ENCODE measurements at regions not wholly inside any gene's neighbourhood (a gene's known extent, or its start where the extent isn't known, plus 50 kb on each side); places are given as distances from the start of the nearest gene placed in this dataset.

DNA sequence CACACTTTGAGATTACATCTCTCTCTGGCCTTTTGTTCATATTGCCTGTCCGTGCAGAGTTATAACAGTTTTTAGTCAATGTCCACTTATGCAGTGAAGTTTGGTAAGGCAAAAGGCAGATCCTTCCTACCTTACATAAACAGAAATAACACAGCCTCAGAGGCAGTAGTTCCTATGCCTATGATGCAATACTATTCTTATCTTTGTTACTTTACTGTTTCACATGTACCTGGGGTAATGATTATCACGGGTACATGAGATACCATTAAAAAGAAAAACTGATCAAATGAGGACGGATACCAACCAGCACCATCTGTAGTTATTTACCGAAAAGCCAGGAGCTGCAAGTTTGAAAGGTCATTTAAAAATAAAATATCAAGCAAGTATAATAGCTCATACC lies 166.8 kb downstream of the BTC start:
- TF ChIP-seq, protein P1, sequence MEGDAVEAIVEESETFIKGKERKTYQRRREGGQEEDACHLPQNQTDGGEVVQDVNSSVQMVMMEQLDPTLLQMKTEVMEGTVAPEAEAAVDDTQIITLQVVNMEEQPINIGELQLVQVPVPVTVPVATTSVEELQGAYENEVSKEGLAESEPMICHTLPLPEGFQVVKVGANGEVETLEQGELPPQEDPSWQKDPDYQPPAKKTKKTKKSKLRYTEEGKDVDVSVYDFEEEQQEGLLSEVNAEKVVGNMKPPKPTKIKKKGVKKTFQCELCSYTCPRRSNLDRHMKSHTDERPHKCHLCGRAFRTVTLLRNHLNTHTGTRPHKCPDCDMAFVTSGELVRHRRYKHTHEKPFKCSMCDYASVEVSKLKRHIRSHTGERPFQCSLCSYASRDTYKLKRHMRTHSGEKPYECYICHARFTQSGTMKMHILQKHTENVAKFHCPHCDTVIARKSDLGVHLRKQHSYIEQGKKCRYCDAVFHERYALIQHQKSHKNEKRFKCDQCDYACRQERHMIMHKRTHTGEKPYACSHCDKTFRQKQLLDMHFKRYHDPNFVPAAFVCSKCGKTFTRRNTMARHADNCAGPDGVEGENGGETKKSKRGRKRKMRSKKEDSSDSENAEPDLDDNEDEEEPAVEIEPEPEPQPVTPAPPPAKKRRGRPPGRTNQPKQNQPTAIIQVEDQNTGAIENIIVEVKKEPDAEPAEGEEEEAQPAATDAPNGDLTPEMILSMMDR (IDR thresholded peaks at IDR 0.05), result no peak
- TF ChIP-seq POLR2AphosphoS5 (IDR thresholded peaks at IDR 0.05) (no peak), POLR2A (IDR thresholded peaks at IDR 0.05) (no peak)
- H3K4me3 ChIP-seq, result no peak overlapping the region
- H3K27me3 ChIP-seq, result no peaks in the 10 kb centered on the region
- DNase-seq (ENCODE audit: low spot score in 2 of 2), result no peak
- H3K36me3 ChIP-seq, result no peaks in the 10 kb centered on the region
- H3K9me3 ChIP-seq, result no peaks in the 10 kb centered on the region
- intact Hi-C loops (cut with DNase I; ENCODE audit: low total_unique reads), result no loop called here
- H3K27ac ChIP-seq, result no peak overlapping the region
- H3K4me1 ChIP-seq, result no peaks in the 10 kb centered on the region

DNA sequence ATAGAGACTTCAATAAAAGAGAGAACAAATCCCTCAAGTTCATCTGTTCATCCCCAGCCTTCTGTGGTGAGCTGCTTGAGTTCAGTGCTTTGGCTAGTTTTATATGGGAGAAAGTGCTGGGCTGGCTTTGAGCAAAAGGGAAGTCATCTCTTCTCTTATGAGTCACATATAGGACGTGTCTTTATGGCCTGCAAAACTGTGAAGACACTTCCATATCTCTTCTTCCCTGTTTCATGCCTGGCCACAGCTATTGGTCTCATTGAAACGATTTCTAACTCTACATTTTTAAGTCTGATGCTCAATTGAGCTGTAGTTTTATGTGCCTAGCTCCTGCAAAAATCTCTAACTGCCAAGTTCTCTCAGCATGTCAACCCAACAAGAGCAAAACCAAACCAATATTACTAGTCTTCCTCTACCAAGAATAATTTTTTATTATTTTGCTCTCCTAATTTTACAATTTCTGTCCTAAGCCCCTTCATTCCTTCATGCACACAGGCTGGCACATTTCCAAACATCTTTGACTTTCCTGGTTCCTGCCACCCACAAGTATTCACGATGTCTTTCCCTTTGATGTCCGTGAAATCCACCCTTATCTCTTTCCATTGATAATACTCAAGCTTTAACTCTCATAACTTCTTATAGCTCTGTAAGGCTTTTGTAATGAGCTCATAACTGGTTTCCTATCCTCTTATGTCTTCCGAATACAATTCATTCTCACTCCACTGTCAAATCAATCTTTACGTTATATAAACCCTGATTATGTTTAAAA lies 165.3 kb downstream of the BTC start:
- no peak for DNase-seq (ENCODE audit: low spot score in 2 of 2)
- H3K36me3 ChIP-seq, result no peaks in the 10 kb centered on the region
- no peaks in the 10 kb centered on the region for H3K9me3 ChIP-seq
- intact Hi-C loops (cut with DNase I; ENCODE audit: low total_unique reads), result no loop called here
- no peak overlapping the region for H3K4me3 ChIP-seq
- no peaks in the 10 kb centered on the region for H3K4me1 ChIP-seq
- no peak overlapping the region for H3K27ac ChIP-seq
- H3K27me3 ChIP-seq, result no peaks in the 10 kb centered on the region
- TF ChIP-seq POLR2AphosphoS5 (IDR thresholded peaks at IDR 0.05) (no peak), POLR2A (IDR thresholded peaks at IDR 0.05) (no peak)
- TF ChIP-seq, protein P1 (IDR thresholded peaks at IDR 0.05), result no peak

DNA sequence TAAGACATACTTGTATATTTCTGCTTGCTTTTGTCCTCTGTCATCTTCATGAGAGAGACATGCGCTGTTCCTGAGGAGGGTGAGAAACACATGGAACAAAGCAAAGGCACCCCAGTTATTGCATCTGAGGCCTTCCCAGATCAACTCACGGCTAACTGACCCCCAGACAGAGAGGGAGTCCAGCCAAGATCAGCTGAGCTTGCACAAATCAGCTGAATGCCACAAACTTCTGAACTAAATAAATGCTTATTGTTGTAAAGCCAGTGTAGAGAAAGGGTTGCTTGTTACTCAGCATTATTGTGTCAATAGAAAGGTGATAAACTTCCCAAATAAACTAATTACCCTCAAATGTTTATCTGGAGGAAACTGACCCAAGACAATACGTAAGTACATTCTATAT lies 163.8 kb downstream of the BTC start:
- Histone ChIP-seq H3K4me3 (no peak overlapping the region), H3K36me3 (no peaks in the 10 kb centered on the region), H3K27me3 (no peaks in the 10 kb centered on the region), H3K9me3 (no peaks in the 10 kb centered on the region), H3K4me1 (no peaks in the 10 kb centered on the region), H3K27ac (no peak overlapping the region)
- no peak for DNase-seq (ENCODE audit: low spot score in 2 of 2)
- TF ChIP-seq POLR2A (IDR thresholded peaks at IDR 0.05) (no peak), POLR2AphosphoS5 (IDR thresholded peaks at IDR 0.05) (no peak)
- TF ChIP-seq, protein P1 (IDR thresholded peaks at IDR 0.05), result no peak
- intact Hi-C loops (cut with DNase I; ENCODE audit: low total_unique reads), result no loop called here

DNA sequence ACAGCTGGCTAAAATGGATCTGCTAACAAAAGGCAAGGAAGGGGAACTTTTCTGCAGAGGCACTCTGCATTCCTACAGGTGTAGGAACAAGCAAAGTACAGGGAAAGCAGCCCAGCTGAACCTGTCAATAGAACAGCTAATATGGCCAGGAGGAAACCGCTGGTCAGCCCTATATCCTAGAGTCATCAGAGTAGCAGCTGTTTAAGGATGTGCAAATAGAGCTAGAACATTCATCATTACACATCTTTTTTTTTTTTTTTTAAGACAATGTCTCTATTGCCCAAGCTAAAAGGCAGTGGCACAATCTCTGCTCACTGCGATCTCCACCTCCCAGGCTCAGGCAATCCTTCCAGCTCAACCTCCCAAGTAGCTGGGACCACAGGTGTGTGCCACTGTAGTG lies 163.0 kb downstream of the BTC start:
- H3K36me3 ChIP-seq, result no peaks in the 10 kb centered on the region
- intact Hi-C loops (cut with DNase I; ENCODE audit: low total_unique reads), result no loop called here
- no peaks in the 10 kb centered on the region for H3K4me1 ChIP-seq
- H3K9me3 ChIP-seq, result no peaks in the 10 kb centered on the region
- H3K4me3 ChIP-seq, result no peak overlapping the region
- no peak for DNase-seq (ENCODE audit: low spot score in 2 of 2)
- TF ChIP-seq POLR2AphosphoS5 (IDR thresholded peaks at IDR 0.05) (no peak), POLR2A (IDR thresholded peaks at IDR 0.05) (no peak)
- TF ChIP-seq, protein P1 (IDR thresholded peaks at IDR 0.05), result no peak
- H3K27me3 ChIP-seq, result no peaks in the 10 kb centered on the region
- no peak overlapping the region for H3K27ac ChIP-seq

DNA sequence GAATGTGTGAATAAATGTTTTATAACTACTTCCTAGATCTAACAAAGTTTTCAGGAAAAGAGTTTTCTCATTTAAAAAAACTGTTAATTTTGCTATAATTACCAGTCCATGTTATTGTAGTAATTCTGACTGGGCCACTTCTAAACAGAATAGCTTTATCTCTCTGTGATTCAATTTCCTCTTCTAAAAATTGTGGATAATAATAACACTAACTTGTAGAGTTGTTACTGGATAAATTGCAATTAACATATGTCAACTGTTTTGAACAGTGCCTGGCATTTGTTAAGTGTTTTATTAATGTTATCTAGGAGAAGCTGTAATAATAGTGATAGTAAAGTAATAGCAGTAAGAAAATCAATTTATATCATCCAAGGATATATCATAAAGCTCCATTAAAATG lies 162.3 kb downstream of the BTC start:
- Histone ChIP-seq H3K27me3 (no peaks in the 10 kb centered on the region), H3K4me3 (no peak overlapping the region), H3K27ac (no peak overlapping the region), H3K9me3 (no peaks in the 10 kb centered on the region), H3K4me1 (no peaks in the 10 kb centered on the region), H3K36me3 (no peaks in the 10 kb centered on the region)
- intact Hi-C loops (cut with DNase I; ENCODE audit: low total_unique reads), result no loop called here
- no peak for DNase-seq (ENCODE audit: low spot score in 2 of 2)
- TF ChIP-seq, protein P1 (IDR thresholded peaks at IDR 0.05), result no peak
- TF ChIP-seq POLR2A (IDR thresholded peaks at IDR 0.05), result no peak
- no peak for TF ChIP-seq POLR2AphosphoS5 (IDR thresholded peaks at IDR 0.05)

Measured in breast epithelium (tissue), 4 donors.